HFF-Myc (cell line): ENCODE measurements at regions not wholly inside any gene's neighbourhood (a gene's known extent, or its start where the extent isn't known, plus 50 kb on each side); places are given as distances from the start of the nearest gene placed in this dataset.

Experiments
- DNase-seq: peaks from one replicate; pipeline ENCODE4 v3.0.0-alpha.2; 2011; ENCODE audit warnings: low read depth; ENCODE audit errors: extremely low read depth
- H3K4me3 ChIP-seq: replicated peaks from 2 replicates; pipeline ENCODE4 v1.5.1; 2011; ENCODE audit warnings: low read depth, mild to moderate bottlenecking, control low read depth, low read length
- CTCF ChIP-seq: IDR thresholded peaks from 2 replicates; pipeline ENCODE4 v1.5.1; 2012; ENCODE audit warnings: mild to moderate bottlenecking, low read depth, low read length, control low read depth; ENCODE audit errors: missing control alignments

- DNase-seq = no peak
- no peak overlapping the region for H3K4me3 ChIP-seq
- TF ChIP-seq CTCF = no peak
Observed at GRCh38 chr4:41318839-41319530, 62.3 kb downstream of the UCHL1 start.

- DNase-seq = no peak
- TF ChIP-seq CTCF = no peak
Observed at GRCh38 chr4:41319553-41319952, 62.8 kb downstream of the UCHL1 start.

GRCh38 chr4:41320278-41320677 is 63.5 kb downstream of the UCHL1 start:
- DNase-seq = no peak
- TF ChIP-seq CTCF = no peak
- no peak overlapping the region for H3K4me3 ChIP-seq

More at GRCh38 chr4:41319553-41319952, 62.8 kb downstream of the UCHL1 start:
- H3K4me3 ChIP-seq = no peak overlapping the region

GRCh38 chr4:41320786-41321185 is 64.1 kb downstream of the UCHL1 start:
- TF ChIP-seq CTCF = no peak
- no peak overlapping the region for H3K4me3 ChIP-seq
- no peak for DNase-seq

GRCh38 chr4:41321216-41321945 is 64.7 kb downstream of the UCHL1 start:
- H3K4me3 ChIP-seq = no peak overlapping the region
- no peak for DNase-seq
- no peak for TF ChIP-seq CTCF

GRCh38 chr4:41322617-41323016 is 65.9 kb downstream of the UCHL1 start:
- H3K4me3 ChIP-seq = no peak overlapping the region
- TF ChIP-seq CTCF = no peak
- DNase-seq = no peak

- no peak for TF ChIP-seq CTCF
- no peak overlapping the region for H3K4me3 ChIP-seq
- no peak for DNase-seq
Observed at GRCh38 chr4:41323179-41323578, 66.5 kb downstream of the UCHL1 start.
